UCSD-AML1 (cell line): ENCODE measurements at regions not wholly inside any gene's neighbourhood (a gene's known extent, or its start where the extent isn't known, plus 50 kb on each side); places are given as distances from the start of the nearest gene placed in this dataset.

ENCODE experiments used
- DNase-seq: peaks from one replicate; lab custom pipeline; 2025; ENCODE audit not compliant: unreplicated experiment; lab: John Stamatoyannopoulos, UW

DNA sequence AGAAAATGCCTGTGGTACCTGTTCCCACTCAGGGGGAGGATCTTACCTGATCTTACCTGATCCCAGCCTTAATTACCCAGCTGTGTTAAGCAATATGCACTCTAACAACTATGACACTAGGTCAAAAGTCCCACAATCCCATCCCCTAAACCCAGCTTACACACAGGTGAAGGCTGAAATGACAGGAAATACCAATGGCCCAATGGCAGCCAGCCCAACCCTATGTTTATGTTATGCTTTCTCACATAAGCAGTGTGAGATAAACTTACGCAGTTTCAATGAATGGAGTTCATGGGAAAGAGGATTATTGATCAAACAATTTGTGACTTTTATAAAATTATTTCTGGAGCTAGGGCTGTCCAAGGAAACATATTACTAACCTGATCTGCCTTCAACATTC is 91.9 kb downstream of the GPAM start:
- DNase-seq = no peak

DNA sequence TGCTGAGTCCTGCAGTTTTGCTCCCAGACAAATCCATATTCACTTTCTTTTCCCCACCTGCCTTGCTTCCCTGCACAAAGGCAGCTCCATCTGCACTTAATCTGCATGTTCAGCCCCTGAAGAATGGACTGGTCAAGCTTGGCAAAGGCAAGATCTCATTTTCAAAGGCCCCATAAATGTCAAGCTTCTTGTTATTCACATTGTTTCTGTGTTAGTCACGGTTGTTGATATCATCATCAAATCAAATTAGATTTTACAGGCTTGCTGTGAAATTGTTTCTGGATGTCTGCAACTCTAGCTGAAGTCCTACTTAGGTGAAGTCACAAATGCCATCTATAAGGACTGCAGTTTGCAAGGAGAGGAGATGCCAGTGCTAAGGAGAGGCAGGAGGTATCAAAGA is 91.0 kb downstream of the GPAM start:
- no peak for DNase-seq

DNA sequence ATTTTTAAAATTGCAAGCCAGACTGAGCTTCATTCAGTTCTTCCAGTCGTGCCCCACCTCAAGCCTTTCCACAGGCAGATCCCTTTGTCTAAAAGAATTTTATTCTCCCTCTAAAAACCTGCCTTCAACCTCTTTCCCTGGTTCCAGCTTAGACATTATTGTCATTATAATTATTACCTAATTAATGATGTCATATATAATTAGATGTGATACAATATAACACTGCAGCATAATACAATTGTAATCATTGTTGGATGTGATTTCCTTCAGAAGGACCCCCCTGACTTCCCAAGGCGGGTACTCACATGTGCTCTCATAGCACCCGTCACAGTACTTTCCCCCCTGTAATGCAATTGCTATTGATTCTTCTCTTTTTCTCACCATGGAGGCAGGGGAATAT is 88.6 kb downstream of the GPAM start:
- no peak for DNase-seq

DNA sequence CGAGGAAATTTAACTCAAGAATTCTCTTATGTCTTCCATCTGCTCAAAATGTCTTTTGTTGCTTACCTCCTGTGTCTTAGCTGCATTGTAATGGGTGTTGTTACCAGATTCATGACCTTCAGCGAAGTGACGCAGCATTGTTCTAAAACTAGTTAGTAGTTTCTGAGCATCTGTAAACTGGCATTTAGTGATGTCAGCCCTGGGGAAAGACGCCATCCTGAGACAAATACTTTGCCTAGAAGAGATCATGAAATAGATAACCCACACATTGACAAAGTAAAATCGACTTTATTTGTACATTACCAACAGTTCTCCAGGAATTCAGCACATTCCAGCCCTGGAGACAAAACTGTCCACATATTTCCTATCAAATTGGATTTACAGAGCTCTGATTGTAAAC is 87.8 kb downstream of the GPAM start:
- no peak for DNase-seq

DNA sequence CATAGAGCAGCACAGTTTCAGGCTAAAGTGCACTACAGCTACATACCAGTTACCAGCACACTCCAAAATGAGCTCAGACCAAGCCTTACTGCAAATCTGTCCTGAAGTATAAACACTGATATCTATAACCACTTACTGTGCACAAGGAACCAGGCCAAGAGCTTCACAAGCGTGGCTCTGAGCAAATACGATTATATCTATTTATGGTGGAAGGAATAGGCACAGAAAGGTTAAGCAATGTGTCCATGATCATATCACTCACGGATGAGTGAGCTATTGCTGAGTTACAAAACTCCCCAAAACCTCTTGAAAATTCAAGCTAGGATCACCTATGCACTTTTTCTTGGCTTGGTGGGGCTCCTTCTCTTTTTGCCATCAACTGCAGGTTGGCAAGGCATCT is 84.9 kb downstream of the GPAM start:
- no peak for DNase-seq
